HepG2 (cell line): ENCODE measurements at regions not wholly inside any gene's neighbourhood (a gene's known extent, or its start where the extent isn't known, plus 50 kb on each side); places are given as distances from the start of the nearest gene placed in this dataset.

Source experiments
- BCL6 ChIP-seq: IDR thresholded peaks from 2 replicates; pipeline ENCODE4 v1.6.1; 2016; ENCODE audit warnings: missing genetic modification reagents, missing compliant biosample characterization
- DBP ChIP-seq: sonication (generic); formaldehyde crosslinking; IDR thresholded peaks from 2 replicates; pipeline ENCODE4 v1.4.0; 2020; ENCODE audit warnings: missing genetic modification reagents; ENCODE audit errors: not compliant biosample characterization
- DR1 ChIP-seq: sonication (generic); formaldehyde crosslinking; IDR thresholded peaks from 2 replicates; pipeline ENCODE4 v1.8.0; 2021; ENCODE audit warnings: mild to moderate bottlenecking, missing genetic modification reagents, inconsistent platforms
- ESRRA ChIP-seq: sonication (generic); formaldehyde crosslinking; IDR thresholded peaks from 2 replicates; pipeline ENCODE4 v1.5.1; 2020; ENCODE audit warnings: mild to moderate bottlenecking, low read depth, missing genetic modification reagents
- GATAD2A ChIP-seq: IDR thresholded peaks from 2 replicates; pipeline ENCODE4 v1.6.1; 2016
- KLF16 ChIP-seq, 2 experiments: sonication (generic) in 1 of 2; formaldehyde crosslinking in 1 of 2; IDR thresholded peaks; 2 replicates each; pipeline versions ENCODE4 v1.6.1 to v1.8.0; 2016 to 2023; ENCODE audit warnings: missing genetic modification reagents in 2 of 2, missing compliant biosample characterization in 1 of 2
- MEF2D ChIP-seq: sonication (generic); formaldehyde crosslinking; IDR thresholded peaks from 2 replicates; pipeline ENCODE4 v1.5.1; 2020; ENCODE audit warnings: mild to moderate bottlenecking, missing genetic modification reagents
- MTA3 ChIP-seq: sonication (generic); formaldehyde crosslinking; IDR thresholded peaks from 2 replicates; pipeline ENCODE4 v1.4.0; 2020; ENCODE audit warnings: missing genetic modification reagents
- ONECUT2 ChIP-seq: sonication (generic); formaldehyde crosslinking; IDR thresholded peaks from 2 replicates; pipeline ENCODE4 v1.4.0; 2020; ENCODE audit warnings: missing genetic modification reagents
- TCF7 ChIP-seq: sonication (generic); IDR thresholded peaks from 2 replicates; pipeline ENCODE4 v1.6.1; 2016; ENCODE audit warnings: antibody characterized with exemption, low read depth
- ZBTB20 ChIP-seq: sonication (generic); formaldehyde crosslinking; IDR thresholded peaks from 2 replicates; pipeline ENCODE4 v1.8.1; 2023; ENCODE audit warnings: missing genetic modification reagents, low read depth, mild to moderate bottlenecking, borderline replicate concordance
- ZFY ChIP-seq: sonication (generic); formaldehyde crosslinking; IDR thresholded peaks from 2 replicates; pipeline ENCODE4 v1.4.0; 2020; ENCODE audit warnings: missing genetic modification reagents
- ZGPAT ChIP-seq: IDR thresholded peaks from 2 replicates; pipeline ENCODE4 v1.6.1; 2016; ENCODE audit warnings: mild to moderate bottlenecking
- ZNF160 ChIP-seq: sonication (generic); formaldehyde crosslinking; IDR thresholded peaks from 2 replicates; pipeline ENCODE4 v1.8.0; 2022; ENCODE audit warnings: mild to moderate bottlenecking, inconsistent platforms, missing genetic modification reagents
- ZNF260 ChIP-seq: sonication (generic); formaldehyde crosslinking; IDR thresholded peaks from 2 replicates; pipeline ENCODE4 v1.4.0; 2020; ENCODE audit warnings: missing genetic modification reagents, low read depth, mild to moderate bottlenecking, borderline replicate concordance
- ZNF501 ChIP-seq: sonication (generic); formaldehyde crosslinking; IDR thresholded peaks from 2 replicates; pipeline ENCODE4 v1.5.1; 2020; ENCODE audit warnings: mild to moderate bottlenecking, moderate library complexity, missing genetic modification reagents
- ZNF512 ChIP-seq: sonication (generic); formaldehyde crosslinking; IDR thresholded peaks from 2 replicates; pipeline ENCODE4 v1.4.0; 2020; ENCODE audit warnings: mild to moderate bottlenecking, missing genetic modification reagents
- ZNF543 ChIP-seq: sonication (generic); formaldehyde crosslinking; IDR thresholded peaks from 2 replicates; pipeline ENCODE4 v1.4.0; 2020; ENCODE audit warnings: mild to moderate bottlenecking, missing genetic modification reagents
- ZNF879 ChIP-seq: sonication (generic); formaldehyde crosslinking; IDR thresholded peaks from 2 replicates; pipeline ENCODE4 v1.8.1; 2023; ENCODE audit warnings: missing genetic modification reagents
- TF ChIP-seq, protein P1 (sequence below): sonication (generic); formaldehyde crosslinking; conservative IDR thresholded peaks from 2 replicates; pipeline ENCODE4 v1.4.0; 2020; ENCODE audit warnings: missing genetic modification reagents
- TF ChIP-seq, protein P2 (sequence below): sonication (generic); formaldehyde crosslinking; IDR thresholded peaks from 2 replicates; pipeline ENCODE4 v1.5.0; 2020; ENCODE audit warnings: mild to moderate bottlenecking, low read depth, missing genetic modification reagents, borderline replicate concordance
- TF ChIP-seq, protein P3 (sequence below): fragments of 450-650 bp; IDR thresholded peaks from 2 replicates; pipeline ENCODE4 v1.6.1; 2016

GRCh38 chr2:42959234-42960001 lies 167.0 kb upstream of the HAAO start (continued):
- TF ChIP-seq DBP (CRISPR knock-in tag), result no peak
- TF ChIP-seq ZNF543 (CRISPR knock-in tag), result 0 out of 2 replicates have a peak, but pooled peaks have one; percentile 50
- no peak for TF ChIP-seq ZNF260
- TF ChIP-seq, protein P1, sequence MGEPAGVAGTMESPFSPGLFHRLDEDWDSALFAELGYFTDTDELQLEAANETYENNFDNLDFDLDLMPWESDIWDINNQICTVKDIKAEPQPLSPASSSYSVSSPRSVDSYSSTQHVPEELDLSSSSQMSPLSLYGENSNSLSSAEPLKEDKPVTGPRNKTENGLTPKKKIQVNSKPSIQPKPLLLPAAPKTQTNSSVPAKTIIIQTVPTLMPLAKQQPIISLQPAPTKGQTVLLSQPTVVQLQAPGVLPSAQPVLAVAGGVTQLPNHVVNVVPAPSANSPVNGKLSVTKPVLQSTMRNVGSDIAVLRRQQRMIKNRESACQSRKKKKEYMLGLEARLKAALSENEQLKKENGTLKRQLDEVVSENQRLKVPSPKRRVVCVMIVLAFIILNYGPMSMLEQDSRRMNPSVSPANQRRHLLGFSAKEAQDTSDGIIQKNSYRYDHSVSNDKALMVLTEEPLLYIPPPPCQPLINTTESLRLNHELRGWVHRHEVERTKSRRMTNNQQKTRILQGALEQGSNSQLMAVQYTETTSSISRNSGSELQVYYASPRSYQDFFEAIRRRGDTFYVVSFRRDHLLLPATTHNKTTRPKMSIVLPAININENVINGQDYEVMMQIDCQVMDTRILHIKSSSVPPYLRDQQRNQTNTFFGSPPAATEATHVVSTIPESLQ (CRISPR knock-in tag), result no peak
- 0 out of 2 replicates have a peak, but pooled peaks have one; percentile 42 for TF ChIP-seq ZBTB20 (CRISPR knock-in tag)
- TF ChIP-seq ZNF501 (CRISPR knock-in tag), result 0 out of 2 replicates have a peak, but pooled peaks have one; percentile 25
- peak; percentile 32 to 54; a peak in 1 of 4 replicates for TF ChIP-seq KLF16 (CRISPR knock-in tag; IDR thresholded peaks at IDR 0.05)
- no peak for TF ChIP-seq ZNF512 (CRISPR knock-in tag)
- peak; percentile 75 for TF ChIP-seq BCL6 (CRISPR knock-in tag)
- TF ChIP-seq ZFY (CRISPR knock-in tag), result 0 out of 2 replicates have a peak, but pooled peaks have one; percentile 12
- no peak for TF ChIP-seq ZNF879 (CRISPR knock-in tag)
- TF ChIP-seq ZNF160 (CRISPR knock-in tag), result no peak
- TF ChIP-seq MEF2D (CRISPR knock-in tag), result peak; percentile 95
- TF ChIP-seq, protein P2, sequence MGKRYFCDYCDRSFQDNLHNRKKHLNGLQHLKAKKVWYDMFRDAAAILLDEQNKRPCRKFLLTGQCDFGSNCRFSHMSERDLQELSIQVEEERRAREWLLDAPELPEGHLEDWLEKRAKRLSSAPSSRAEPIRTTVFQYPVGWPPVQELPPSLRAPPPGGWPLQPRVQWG, result no peak
- peak; percentile 94 for TF ChIP-seq ONECUT2
- TF ChIP-seq ESRRA, result no peak
- no peak for TF ChIP-seq MTA3 (CRISPR knock-in tag)
- peak; percentile 56 for TF ChIP-seq TCF7
- TF ChIP-seq ZGPAT (CRISPR knock-in tag), result peak; percentile 53; the same call in 1 of the 2 replicates
- TF ChIP-seq, protein P3, sequence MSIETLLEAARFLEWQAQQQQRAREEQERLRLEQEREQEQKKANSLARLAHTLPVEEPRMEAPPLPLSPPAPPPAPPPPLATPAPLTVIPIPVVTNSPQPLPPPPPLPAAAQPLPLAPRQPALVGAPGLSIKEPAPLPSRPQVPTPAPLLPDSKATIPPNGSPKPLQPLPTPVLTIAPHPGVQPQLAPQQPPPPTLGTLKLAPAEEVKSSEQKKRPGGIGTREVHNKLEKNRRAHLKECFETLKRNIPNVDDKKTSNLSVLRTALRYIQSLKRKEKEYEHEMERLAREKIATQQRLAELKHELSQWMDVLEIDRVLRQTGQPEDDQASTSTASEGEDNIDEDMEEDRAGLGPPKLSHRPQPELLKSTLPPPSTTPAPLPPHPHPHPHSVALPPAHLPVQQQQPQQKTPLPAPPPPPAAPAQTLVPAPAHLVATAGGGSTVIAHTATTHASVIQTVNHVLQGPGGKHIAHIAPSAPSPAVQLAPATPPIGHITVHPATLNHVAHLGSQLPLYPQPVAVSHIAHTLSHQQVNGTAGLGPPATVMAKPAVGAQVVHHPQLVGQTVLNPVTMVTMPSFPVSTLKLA, result no peak
- no peak for TF ChIP-seq DR1 (CRISPR knock-in tag)
- TF ChIP-seq GATAD2A (CRISPR knock-in tag), result peak; percentile 97
